Lung (tissue), 11 donors: ENCODE measurements at regions not wholly inside any gene's neighbourhood (a gene's known extent, or its start where the extent isn't known, plus 50 kb on each side); places are given as distances from the start of the nearest gene placed in this dataset.

Experiments
- ATAC-seq: fragments of 200-7000 bp; cut with Tn5 transposase; one replicate; pipeline ENCODE4 v1.9.1; 2020; ENCODE audit warnings: moderate number of reproducible peaks; ENCODE audit not compliant: insufficient read depth, low FRiP score
- DNase-seq, 3 donors: peaks; one replicate each; pipeline ENCODE4 v3.0.0-alpha.2; 2013 to 2017
- H3K27ac ChIP-seq, 2 donors: one replicate each; pipeline ENCODE4 v1.5.1; 2013; ENCODE audit warnings: mild to moderate bottlenecking in 2 of 2, moderate library complexity in 2 of 2, control low read depth in 1 of 2, inconsistent platforms in 1 of 2, low read depth in 1 of 2, low read length in 1 of 2
- H3K27me3 ChIP-seq, 3 donors: one replicate each; pipeline ENCODE4 v1.5.1; 2013; ENCODE audit warnings: low read length in 2 of 3; ENCODE audit not compliant: control insufficient read depth in 3 of 3, insufficient read depth in 3 of 3
- H3K36me3 ChIP-seq, 4 donors: one replicate each; pipeline ENCODE4 v1.5.1; 2013; ENCODE audit warnings: low read length in 4 of 4, mild to moderate bottlenecking in 1 of 4, moderate library complexity in 1 of 4; ENCODE audit not compliant: control insufficient read depth in 4 of 4, insufficient read depth in 4 of 4
- H3K4me1 ChIP-seq, 5 donors: one replicate each; pipeline ENCODE4 v1.5.1; 2013; ENCODE audit warnings: low read length in 5 of 5, mild to moderate bottlenecking in 2 of 5, moderate library complexity in 1 of 5; ENCODE audit not compliant: control insufficient read depth in 5 of 5, insufficient read depth in 5 of 5
- H3K4me3 ChIP-seq: one replicate; pipeline ENCODE4 v1.5.1; 2013; ENCODE audit warnings: mild to moderate bottlenecking, control low read depth, moderate library complexity
- H3K9ac ChIP-seq, 2 donors: one replicate each; pipeline ENCODE4 v1.5.1; 2013; ENCODE audit warnings: low read length in 2 of 2, control low read depth in 1 of 2; ENCODE audit not compliant: insufficient read depth in 1 of 2
- H3K9me3 ChIP-seq, 4 donors: one replicate each; pipeline ENCODE4 v1.5.1; 2013; ENCODE audit warnings: low read length in 3 of 4, mild to moderate bottlenecking in 1 of 4, moderate library complexity in 1 of 4; ENCODE audit not compliant: control insufficient read depth in 4 of 4, insufficient read depth in 3 of 4
- CTCF ChIP-seq: IDR thresholded peaks from 2 replicates; pipeline ENCODE4 v1.5.1; 2012; ENCODE audit warnings: mild to moderate bottlenecking; ENCODE audit errors: control extremely low read depth, extremely low read depth
- WGBS, 2 donors: extraction: QIAGEN DNeasy Blood & Tissue Kit; methylation state at CpG; one replicate each; pipeline ENCODE4 v1.1.7; 2013; 5-methylcytosine and 5-hydroxymethylcytosine counted together
- donor health status: control.
- donor health status: control.
- donor health status: Bipolar disorder and iron deficiency.
- donor health status: healthy.
- donor health status: DM: yes; HTN: yes; CAD: no.

GRCh38 chr2:129055824-129056223, 737.2 kb upstream of the HS6ST1 start:
- WGBS, 2 donors = 78 to 86% methylated on average over 6 of the region's 6 CpGs
- ATAC-seq (no peak), DNase-seq (no peak)
- no peaks in the 10 kb centered on the region for H3K27me3 ChIP-seq
- no peak overlapping the region for H3K9ac ChIP-seq
- no peaks in the 10 kb centered on the region for H3K36me3 ChIP-seq
- no peak overlapping the region for H3K27ac ChIP-seq
- H3K9me3 ChIP-seq = no peaks in the 10 kb centered on the region
- no peak overlapping the region for H3K4me3 ChIP-seq
- no peak for TF ChIP-seq CTCF
- H3K4me1 ChIP-seq = no peaks in the 10 kb centered on the region

GRCh38 chr2:129056309-129056958, 737.8 kb upstream of the HS6ST1 start:
- Histone ChIP-seq H3K27ac (no peak overlapping the region), H3K27me3 (no peaks in the 10 kb centered on the region), H3K4me1 (no peaks in the 10 kb centered on the region), H3K9me3 (no peaks in the 10 kb centered on the region), H3K4me3 (no peak overlapping the region), H3K36me3 (no peaks in the 10 kb centered on the region), H3K9ac (no peak overlapping the region)
- DNase-seq = no peak
- 60 to 78% methylated on average over 5 of the region's 5 CpGs for WGBS, 2 donors
- TF ChIP-seq CTCF = no peak
- no peak for ATAC-seq

- Histone ChIP-seq H3K4me1 (no peaks in the 10 kb centered on the region), H3K27me3 (no peaks in the 10 kb centered on the region), H3K9ac (no peak overlapping the region), H3K27ac (no peak overlapping the region), H3K36me3 (no peaks in the 10 kb centered on the region), H3K9me3 (no peaks in the 10 kb centered on the region), H3K4me3 (no peak overlapping the region)
- 87 to 97% methylated on average over 2 of the region's 2 CpGs for WGBS, 2 donors
- no peak for TF ChIP-seq CTCF
- ATAC-seq (no peak), DNase-seq (no peak)
These were observed 738.3 kb upstream of the HS6ST1 start for GRCh38 chr2:129056959-129057317.

- no peaks in the 10 kb centered on the region for H3K4me1 ChIP-seq
- ATAC-seq = no peak
- WGBS, 2 donors = 70 to 83% methylated on average over 5 of the region's 5 CpGs
- H3K4me3 ChIP-seq = no peak overlapping the region
- H3K36me3 ChIP-seq = no peaks in the 10 kb centered on the region
- no peak overlapping the region for H3K27ac ChIP-seq
- H3K9ac ChIP-seq = no peak overlapping the region
- DNase-seq = peak in 1 of 3 donors; percentile 14
- TF ChIP-seq CTCF = no peak
- H3K9me3 ChIP-seq = no peaks in the 10 kb centered on the region
- H3K27me3 ChIP-seq = no peaks in the 10 kb centered on the region
These were observed 740.3 kb upstream of the HS6ST1 start for GRCh38 chr2:129058981-129059380.
